GM18502 (cell line): ENCODE measurements at regions not wholly inside any gene's neighbourhood (a gene's known extent, or its start where the extent isn't known, plus 50 kb on each side); places are given as distances from the start of the nearest gene placed in this dataset.

Experiments
- ATAC-seq: cut with Tn5 transposase; IDR thresholded peaks from one replicate; pipeline ENCODE4 v1.9.1; 2021; ENCODE audit warnings: mild to moderate bottlenecking; ENCODE audit not compliant: unreplicated experiment, poor library complexity

- no peak for ATAC-seq
These were observed 140.5 kb downstream of the TSN start for GRCh38 chr2:121895723-121896571.

- ATAC-seq, result peak; percentile 96
These were observed 142.0 kb downstream of the TSN start for GRCh38 chr2:121897335-121897970.

- no peak for ATAC-seq
These were observed 143.0 kb downstream of the TSN start for GRCh38 chr2:121898483-121898882.

GRCh38 chr2:121900391-121900790, 144.9 kb downstream of the TSN start:
- ATAC-seq, result no peak

- no peak for ATAC-seq
These were observed 146.7 kb downstream of the TSN start for GRCh38 chr2:121902171-121902591.

GRCh38 chr2:121902616-121903015, 147.2 kb downstream of the TSN start:
- ATAC-seq, result no peak

- ATAC-seq, result no peak
These were observed 147.7 kb downstream of the TSN start for GRCh38 chr2:121903037-121903689.

- no peak for ATAC-seq
These were observed 149.2 kb downstream of the TSN start for GRCh38 chr2:121904656-121905055.

GRCh38 chr2:121905201-121905600, 149.8 kb downstream of the TSN start:
- no peak for ATAC-seq

- ATAC-seq, result no peak
These were observed 150.7 kb downstream of the TSN start for GRCh38 chr2:121906170-121906569.

GRCh38 chr2:121907928-121908327, 152.5 kb downstream of the TSN start:
- ATAC-seq, result no peak

- ATAC-seq, result no peak
These were observed 154.7 kb downstream of the TSN start for GRCh38 chr2:121910139-121910538.

- no peak for ATAC-seq
These were observed 155.6 kb downstream of the TSN start for GRCh38 chr2:121911036-121911435.

- ATAC-seq, result no peak
These were observed 161.7 kb downstream of the TSN start for GRCh38 chr2:121917143-121917542.

GRCh38 chr2:121918231-121918630, 162.8 kb downstream of the TSN start:
- no peak for ATAC-seq

GRCh38 chr2:121919803-121920202, 164.4 kb downstream of the TSN start:
- ATAC-seq, result no peak

GRCh38 chr2:121925466-121925865, 170.0 kb downstream of the TSN start:
- no peak for ATAC-seq

- no peak for ATAC-seq
These were observed 187.8 kb downstream of the TSN start for GRCh38 chr2:121943285-121943684.

GRCh38 chr2:121944072-121944831, 188.8 kb downstream of the TSN start:
- no peak for ATAC-seq

- ATAC-seq, result no peak
These were observed 192.2 kb downstream of the TSN start for GRCh38 chr2:121947674-121948073.

- ATAC-seq, result peak; percentile 63
These were observed 193.8 kb downstream of the TSN start for GRCh38 chr2:121949271-121949670.
